Thyroid gland (tissue), 4 donors: ENCODE measurements at regions not wholly inside any gene's neighbourhood (a gene's known extent, or its start where the extent isn't known, plus 50 kb on each side); places are given as distances from the start of the nearest gene placed in this dataset.

Experiments
- DNase-seq, 2 donors: peaks; one replicate each; pipeline ENCODE4 v3.0.0-alpha.2; 2019
- H3K27ac ChIP-seq, 3 donors: fragments of 200-600 bp; sonication (generic); 1 replicate in 2 of 3; 2 replicates in 1 of 3; pipeline ENCODE4 v1.5.1; 2016 to 2019; ENCODE audit warnings: mild to moderate bottlenecking in 1 of 3, moderate library complexity in 1 of 3
- H3K27me3 ChIP-seq: fragments of 200-600 bp; sonication (generic); one replicate; pipeline ENCODE4 v1.5.1; 2019
- H3K36me3 ChIP-seq, 2 donors: fragments of 200-600 bp; sonication (generic); one replicate each; pipeline ENCODE4 v1.5.1; 2016 to 2019
- H3K4me1 ChIP-seq, 2 donors: fragments of 200-600 bp; sonication (generic); one replicate each; pipeline ENCODE4 v1.5.1; 2017 to 2019
- H3K4me3 ChIP-seq, 3 donors: fragments of 200-600 bp; sonication (generic); replicated peaks in 1 of 3; 1 replicate in 2 of 3; 2 replicates in 1 of 3; pipeline ENCODE4 v1.5.1; 2016; ENCODE audit warnings: mild to moderate bottlenecking in 1 of 3
- H3K9me3 ChIP-seq: fragments of 200-600 bp; sonication (generic); one replicate; pipeline ENCODE4 v1.5.1; 2017
- CTCF ChIP-seq, 6 experiments: fragments of 200-600 bp in 3 of 6; fragments of 450-650 bp in 3 of 6; sonication (generic) in 3 of 6; IDR thresholded peaks; one replicate each; pipeline ENCODE4 v1.5.1; 2016 to 2019; ENCODE audit warnings: antibody characterized with exemption in 6 of 6, mild to moderate bottlenecking in 2 of 6, inconsistent platforms in 1 of 6, moderate library complexity in 1 of 6
- POLR2A ChIP-seq, 2 donors: fragments of 450-650 bp; IDR thresholded peaks; one replicate each; pipeline ENCODE4 v1.6.1; 2017; ENCODE audit warnings: antibody characterized with exemption in 2 of 2, mild to moderate bottlenecking in 2 of 2, moderate library complexity in 1 of 2
- WGBS, 2 donors: methylation state at CpG; one replicate each; pipeline ENCODE4 v1.1.5; 2017; 5-methylcytosine and 5-hydroxymethylcytosine counted together
- intact Hi-C: fragments of 100-400 bp; cut with DNase I; formaldehyde crosslinking; loops from one replicate; pipeline ENCODE4 v1.15.1; 2023

- no peaks in the 10 kb centered on the region for H3K36me3 ChIP-seq
- no peaks in the 10 kb centered on the region for H3K27me3 ChIP-seq
- H3K9me3 ChIP-seq: no peaks in the 10 kb centered on the region
- H3K4me1 ChIP-seq: no peaks in the 10 kb centered on the region
- DNase-seq: no peak
- intact Hi-C loops: no loop called here
- 67 to 79% methylated on average over 2 of the region's 2 CpGs for WGBS, 2 donors
- no peak overlapping the region for H3K4me3 ChIP-seq
- no peak for TF ChIP-seq CTCF (IDR thresholded peaks at IDR 0.05)
- TF ChIP-seq POLR2A (IDR thresholded peaks at IDR 0.05): no peak
- H3K27ac ChIP-seq: no peak overlapping the region
Measured at GRCh38 chr20:40926928-40927327, 101.7 kb upstream of the TOP1 start.

GRCh38 chr20:40930561-40930960 lies 98.1 kb upstream of the TOP1 start:
- intact Hi-C loops: no loop called here
- Histone ChIP-seq H3K36me3 (no peaks in the 10 kb centered on the region), H3K27me3 (no peaks in the 10 kb centered on the region), H3K9me3 (no peaks in the 10 kb centered on the region), H3K4me1 (no peaks in the 10 kb centered on the region), H3K4me3 (no peak overlapping the region), H3K27ac (no peak overlapping the region)
- no peak for DNase-seq
- no peak for TF ChIP-seq POLR2A (IDR thresholded peaks at IDR 0.05)
- no peak for TF ChIP-seq CTCF (IDR thresholded peaks at IDR 0.05)
- 71 to 82% methylated on average over 1 of the region's 1 CpG for WGBS, 2 donors

GRCh38 chr20:40931410-40932044 lies 97.1 kb upstream of the TOP1 start:
- Histone ChIP-seq H3K36me3 (no peaks in the 10 kb centered on the region), H3K27me3 (no peaks in the 10 kb centered on the region), H3K27ac (no peak overlapping the region), H3K4me3 (no peak overlapping the region), H3K9me3 (no peaks in the 10 kb centered on the region), H3K4me1 (no peaks in the 10 kb centered on the region)
- 67 to 74% methylated on average over 4 of the region's 4 CpGs for WGBS, 2 donors
- DNase-seq: no peak
- TF ChIP-seq CTCF (IDR thresholded peaks at IDR 0.05): no peak
- no peak for TF ChIP-seq POLR2A (IDR thresholded peaks at IDR 0.05)
- intact Hi-C loops: no loop called here

GRCh38 chr20:40932436-40932835 lies 96.2 kb upstream of the TOP1 start:
- Histone ChIP-seq H3K36me3 (no peaks in the 10 kb centered on the region), H3K4me3 (no peak overlapping the region), H3K9me3 (no peaks in the 10 kb centered on the region), H3K4me1 (no peaks in the 10 kb centered on the region), H3K27me3 (no peaks in the 10 kb centered on the region), H3K27ac (no peak overlapping the region)
- WGBS, 2 donors: 69 to 70% methylated on average over 1 of the region's 1 CpG
- DNase-seq: no peak
- TF ChIP-seq POLR2A (IDR thresholded peaks at IDR 0.05) (no peak), CTCF (IDR thresholded peaks at IDR 0.05) (no peak)
- intact Hi-C loops: no loop called here

GRCh38 chr20:40933758-40934157 lies 94.9 kb upstream of the TOP1 start:
- H3K27me3 ChIP-seq: no peaks in the 10 kb centered on the region
- DNase-seq: no peak
- intact Hi-C loops: no loop called here
- H3K9me3 ChIP-seq: no peaks in the 10 kb centered on the region
- H3K36me3 ChIP-seq: no peaks in the 10 kb centered on the region
- no peak overlapping the region for H3K4me3 ChIP-seq
- TF ChIP-seq CTCF (IDR thresholded peaks at IDR 0.05) (no peak), POLR2A (IDR thresholded peaks at IDR 0.05) (no peak)
- no peak overlapping the region for H3K27ac ChIP-seq
- H3K4me1 ChIP-seq: no peaks in the 10 kb centered on the region
- 90 to 93% methylated on average over 1 of the region's 1 CpG for WGBS, 2 donors
